ENCODE measurements at regions not wholly inside any gene's neighbourhood (a gene's known extent, or its start where the extent isn't known, plus 50 kb on each side); places are given as distances from the start of the nearest gene placed in this dataset.
A peak's percentile ranks its signal among the peaks of the same experiment; 100 is the strongest.

DNA sequence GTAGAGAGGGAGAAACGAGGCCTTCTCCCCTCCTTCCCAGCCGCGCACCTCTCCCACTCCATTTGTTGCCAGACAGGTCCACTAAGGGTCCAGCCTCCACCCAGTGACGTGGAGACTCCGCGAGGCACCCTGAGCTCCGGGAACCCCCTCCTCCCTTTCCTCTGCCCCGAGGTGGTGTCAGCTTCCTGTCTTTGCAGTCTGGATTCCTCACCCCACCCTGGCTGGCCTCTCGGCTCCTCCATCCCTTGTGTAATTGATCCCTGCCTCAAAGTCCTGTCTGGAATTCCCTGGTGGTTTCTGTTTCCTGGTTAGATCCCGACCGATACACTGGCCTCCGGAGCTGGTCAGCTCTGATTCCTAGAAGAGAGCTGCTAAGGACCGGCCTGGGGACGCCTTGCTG is 105.9 kb upstream of the SCOC start:
- H3K4me3 ChIP-seq (ENCODE audit: low read depth, low read length): no peak overlapping the region
- no peak for DNase-seq (ENCODE audit: low read depth)
- TF ChIP-seq, protein P1, sequence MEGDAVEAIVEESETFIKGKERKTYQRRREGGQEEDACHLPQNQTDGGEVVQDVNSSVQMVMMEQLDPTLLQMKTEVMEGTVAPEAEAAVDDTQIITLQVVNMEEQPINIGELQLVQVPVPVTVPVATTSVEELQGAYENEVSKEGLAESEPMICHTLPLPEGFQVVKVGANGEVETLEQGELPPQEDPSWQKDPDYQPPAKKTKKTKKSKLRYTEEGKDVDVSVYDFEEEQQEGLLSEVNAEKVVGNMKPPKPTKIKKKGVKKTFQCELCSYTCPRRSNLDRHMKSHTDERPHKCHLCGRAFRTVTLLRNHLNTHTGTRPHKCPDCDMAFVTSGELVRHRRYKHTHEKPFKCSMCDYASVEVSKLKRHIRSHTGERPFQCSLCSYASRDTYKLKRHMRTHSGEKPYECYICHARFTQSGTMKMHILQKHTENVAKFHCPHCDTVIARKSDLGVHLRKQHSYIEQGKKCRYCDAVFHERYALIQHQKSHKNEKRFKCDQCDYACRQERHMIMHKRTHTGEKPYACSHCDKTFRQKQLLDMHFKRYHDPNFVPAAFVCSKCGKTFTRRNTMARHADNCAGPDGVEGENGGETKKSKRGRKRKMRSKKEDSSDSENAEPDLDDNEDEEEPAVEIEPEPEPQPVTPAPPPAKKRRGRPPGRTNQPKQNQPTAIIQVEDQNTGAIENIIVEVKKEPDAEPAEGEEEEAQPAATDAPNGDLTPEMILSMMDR (IDR thresholded peaks at IDR 0.05; ENCODE audit: insufficient read depth, low read length): no peak

DNA sequence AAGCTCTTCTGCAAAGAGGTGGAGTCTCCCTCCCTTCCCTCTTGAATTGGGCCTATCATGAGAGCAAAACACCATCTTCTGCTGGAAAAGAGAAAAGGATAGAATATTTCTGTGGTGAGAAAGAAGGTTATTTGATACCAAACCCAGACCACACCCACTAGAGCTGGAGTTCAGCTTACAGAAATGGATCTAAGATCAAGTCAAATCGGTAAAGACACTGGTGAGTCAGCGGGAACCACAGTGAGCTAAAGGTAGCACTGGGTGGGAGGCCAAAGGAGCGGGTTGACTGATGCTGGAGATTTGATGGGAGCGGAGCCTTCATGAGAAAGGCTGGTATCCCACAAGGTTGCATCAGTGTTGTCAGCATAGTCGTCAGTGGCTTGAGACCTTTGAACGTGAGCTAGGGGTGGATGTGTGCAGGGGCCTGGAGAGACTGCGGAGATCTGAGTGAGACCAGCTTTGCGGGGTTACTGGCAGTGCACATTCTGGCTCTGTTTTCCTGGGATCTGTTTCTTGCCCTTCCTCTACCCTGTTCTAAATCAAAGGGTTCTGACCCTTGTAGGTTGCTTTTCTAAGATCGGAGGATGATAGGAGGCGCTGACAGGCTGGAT is 106.4 kb upstream of the SCOC start:
- TF ChIP-seq, protein P1 (IDR thresholded peaks at IDR 0.05; ENCODE audit: insufficient read depth, low read length): no peak
- H3K4me3 ChIP-seq (ENCODE audit: low read depth, low read length): no peak overlapping the region
- DNase-seq (ENCODE audit: low read depth): peak; percentile 57

DNA sequence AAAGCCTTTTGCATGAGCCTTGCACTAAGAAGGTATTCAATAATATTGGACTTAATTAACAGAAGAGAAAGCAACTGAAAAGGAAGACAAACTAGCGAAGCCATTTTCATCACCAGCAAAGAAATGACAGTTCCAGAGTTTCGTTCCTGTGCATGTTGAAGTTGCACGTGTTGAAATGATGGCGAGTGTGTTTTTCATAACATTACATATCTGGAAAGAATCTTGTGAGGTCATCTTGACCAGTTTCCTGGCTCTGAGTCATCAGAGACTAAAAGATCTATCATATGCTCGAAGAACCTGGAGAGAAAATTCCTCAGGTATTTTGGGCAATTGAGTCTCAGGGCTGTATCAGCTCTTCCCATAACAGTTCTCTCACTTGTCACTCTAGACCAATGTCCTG is 106.2 kb upstream of the MAML3 start:
- DNase-seq (ENCODE audit: low read depth): peak; percentile 86
- no peak overlapping the region for H3K4me3 ChIP-seq (ENCODE audit: low read depth, low read length)
- TF ChIP-seq, protein P1 (IDR thresholded peaks at IDR 0.05; ENCODE audit: insufficient read depth, low read length): no peak

- TF ChIP-seq, protein P1 (IDR thresholded peaks at IDR 0.05; ENCODE audit: insufficient read depth, low read length): no peak
- no peak for DNase-seq (ENCODE audit: low read depth)
- H3K4me3 ChIP-seq (ENCODE audit: low read depth, low read length): no peak overlapping the region
Observed at GRCh38 chr4:140258476-140258875, 104.5 kb upstream of the MAML3 start.

GRCh38 chr4:140257461-140258305 is 103.7 kb upstream of the MAML3 start:
- peak; percentile 41 for DNase-seq (ENCODE audit: low read depth)
- H3K4me3 ChIP-seq (ENCODE audit: low read depth, low read length): no peak overlapping the region
- TF ChIP-seq, protein P1 (IDR thresholded peaks at IDR 0.05; ENCODE audit: insufficient read depth, low read length): no peak

DNA sequence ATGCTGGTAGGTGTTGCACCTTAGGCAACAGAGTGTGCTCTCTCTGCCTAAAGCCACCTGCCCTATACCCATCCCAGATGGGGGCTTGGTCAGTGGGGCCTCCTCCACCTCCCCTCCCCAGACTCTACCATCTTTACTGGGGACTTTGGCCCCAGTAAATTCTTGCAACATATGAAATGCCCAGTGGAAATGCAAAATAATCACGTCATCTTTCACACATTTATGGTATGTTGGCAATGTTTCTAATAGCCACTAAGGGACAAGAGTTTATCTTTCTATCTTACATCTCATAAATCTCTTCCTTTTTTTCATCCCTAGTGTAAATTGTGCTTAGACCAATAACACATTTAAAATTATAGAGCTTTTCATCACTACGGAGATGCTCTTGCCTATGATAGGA is 103.0 kb upstream of the MAML3 start:
- H3K4me3 ChIP-seq (ENCODE audit: low read depth, low read length): no peak overlapping the region
- DNase-seq (ENCODE audit: low read depth): no peak
- TF ChIP-seq, protein P1 (IDR thresholded peaks at IDR 0.05; ENCODE audit: insufficient read depth, low read length): no peak
